Activated naive CD4-positive, alpha-beta T cell treated with anti-CD3 and anti-CD28 coated beads, Interleukin-2, amount 50 U/mL, for 72 hours (primary cell): ENCODE measurements at regions not wholly inside any gene's neighbourhood (a gene's known extent, or its start where the extent isn't known, plus 50 kb on each side); places are given as distances from the start of the nearest gene placed in this dataset.
"Not testable (repeated sequence)": the region's sequence is repeated elsewhere in the genome, so short reads cannot be mapped to it uniquely, and the experiment has no call there.

Source experiments
- ATAC-seq, 2 donors: fragments of 150-1000 bp; cut with Tn5 transposase; 2 replicates each; pipeline ENCODE4 v1.10.0; 2021; ENCODE audit warnings: mild to moderate bottlenecking in 2 of 2, moderate library complexity in 2 of 2
- DNase-seq, 2 donors: peaks; one replicate each; pipeline ENCODE4 v3.0.0; 2021 to 2022; ENCODE audit warnings: low spot score in 2 of 2
- H3K27ac Mint-ChIP-seq, 2 donors: one replicate each; pipeline ENCODE4 v1.8.0; 2022; ENCODE audit warnings: mild to moderate bottlenecking in 2 of 2, mixed read lengths in 2 of 2
- H3K36me3 Mint-ChIP-seq, 2 donors: one replicate each; pipeline ENCODE4 v1.8.0; 2022; ENCODE audit warnings: mixed read lengths in 2 of 2
- H3K9me3 Mint-ChIP-seq, 2 donors: one replicate each; pipeline ENCODE4 v1.8.0; 2022; ENCODE audit warnings: mixed read lengths in 2 of 2

GRCh38 chr10:109317746-109318366 is 605.5 kb downstream of the XPNPEP1 start:
- no peak overlapping the region for H3K27ac Mint-ChIP-seq
- H3K36me3 Mint-ChIP-seq: peaks cover 0 to 4% of the 10 kb centered on the region in 2 donors
- H3K9me3 Mint-ChIP-seq: peaks cover 18 to 26% of the 10 kb centered on the region in 2 donors
- no peak for ATAC-seq
- no peak for DNase-seq

- H3K36me3 Mint-ChIP-seq, H3K27ac Mint-ChIP-seq, DNase-seq, ATAC-seq: not testable (repeated sequence)
- peaks cover 12 to 22% of the 10 kb centered on the region in 2 donors for H3K9me3 Mint-ChIP-seq
These were observed 609.3 kb downstream of the XPNPEP1 start for GRCh38 chr10:109314016-109314415.

GRCh38 chr10:109312555-109312954 is 610.8 kb downstream of the XPNPEP1 start:
- H3K27ac Mint-ChIP-seq, H3K36me3 Mint-ChIP-seq, DNase-seq, ATAC-seq: not testable (repeated sequence)
- H3K9me3 Mint-ChIP-seq: peaks cover 7 to 17% of the 10 kb centered on the region in 2 donors

- DNase-seq: no peak
- Mint-ChIP-seq H3K36me3 (no peaks in the 10 kb centered on the region), H3K27ac (no peak overlapping the region), H3K9me3 (peaks cover 0 to under 1% of the 10 kb centered on the region in 2 donors)
- no peak for ATAC-seq
These were observed 614.3 kb downstream of the XPNPEP1 start for GRCh38 chr10:109308971-109309370.

- ATAC-seq, DNase-seq, H3K27ac Mint-ChIP-seq, H3K9me3 Mint-ChIP-seq, H3K36me3 Mint-ChIP-seq: not testable (repeated sequence)
These were observed 616.2 kb downstream of the XPNPEP1 start for GRCh38 chr10:109307102-109307501.

GRCh38 chr10:109306698-109307097 is 616.6 kb downstream of the XPNPEP1 start:
- no peak for ATAC-seq
- Mint-ChIP-seq H3K27ac (no peak overlapping the region), H3K9me3 (no peaks in the 10 kb centered on the region)

GRCh38 chr10:109287858-109288257 is 635.5 kb downstream of the XPNPEP1 start:
- ATAC-seq: no peak
- Mint-ChIP-seq H3K9me3 (peaks cover 0 to 8% of the 10 kb centered on the region in 2 donors), H3K36me3 (no peaks in the 10 kb centered on the region), H3K27ac (no peak overlapping the region)
- DNase-seq: no peak

More at GRCh38 chr10:109306698-109307097, 616.6 kb downstream of the XPNPEP1 start:
- no peaks in the 10 kb centered on the region for H3K36me3 Mint-ChIP-seq
- no peak for DNase-seq

- H3K36me3 Mint-ChIP-seq: no peaks in the 10 kb centered on the region
- ATAC-seq (no peak), DNase-seq (no peak)
- no peak overlapping the region for H3K27ac Mint-ChIP-seq
- H3K9me3 Mint-ChIP-seq: peaks cover 5% of the 10 kb centered on the region in 2 donors
These were observed 640.8 kb downstream of the XPNPEP1 start for GRCh38 chr10:109282510-109282909.

- ATAC-seq (no peak), DNase-seq (no peak)
- Mint-ChIP-seq H3K36me3 (no peaks in the 10 kb centered on the region), H3K27ac (no peak overlapping the region), H3K9me3 (peaks cover 0 to 5% of the 10 kb centered on the region in 2 donors)
These were observed 642.0 kb downstream of the XPNPEP1 start for GRCh38 chr10:109281347-109281746.

GRCh38 chr10:109280837-109281236 is 642.5 kb downstream of the XPNPEP1 start:
- Mint-ChIP-seq H3K9me3 (peaks cover 0 to 5% of the 10 kb centered on the region in 2 donors), H3K27ac (no peak overlapping the region), H3K36me3 (no peaks in the 10 kb centered on the region)
- ATAC-seq: no peak
- no peak for DNase-seq

GRCh38 chr10:109277456-109277855 is 645.9 kb downstream of the XPNPEP1 start:
- H3K9me3 Mint-ChIP-seq: peaks cover 0 to 5% of the 10 kb centered on the region in 2 donors
- no peak for DNase-seq
- no peaks in the 10 kb centered on the region for H3K36me3 Mint-ChIP-seq
- no peak overlapping the region for H3K27ac Mint-ChIP-seq
- no peak for ATAC-seq

GRCh38 chr10:109275960-109276359 is 647.4 kb downstream of the XPNPEP1 start:
- H3K36me3 Mint-ChIP-seq: no peaks in the 10 kb centered on the region
- H3K27ac Mint-ChIP-seq: no peak overlapping the region
- no peak for ATAC-seq
- H3K9me3 Mint-ChIP-seq: peaks cover 0 to 5% of the 10 kb centered on the region in 2 donors
- DNase-seq: no peak

- no peak for ATAC-seq
- peaks cover 0 to 5% of the 10 kb centered on the region in 2 donors for H3K9me3 Mint-ChIP-seq
- H3K27ac Mint-ChIP-seq: no peak overlapping the region
- no peaks in the 10 kb centered on the region for H3K36me3 Mint-ChIP-seq
- DNase-seq: no peak
These were observed 648.6 kb downstream of the XPNPEP1 start for GRCh38 chr10:109274681-109275080.

- no peak for ATAC-seq
- no peaks in the 10 kb centered on the region for H3K36me3 Mint-ChIP-seq
- peaks cover 0 to 18% of the 10 kb centered on the region in 2 donors for H3K9me3 Mint-ChIP-seq
- no peak for DNase-seq
- H3K27ac Mint-ChIP-seq: no peak overlapping the region
These were observed 653.1 kb downstream of the XPNPEP1 start for GRCh38 chr10:109270173-109270572.

GRCh38 chr10:109264004-109264403 is 659.3 kb downstream of the XPNPEP1 start:
- Mint-ChIP-seq H3K9me3 (peaks cover 26 to 28% of the 10 kb centered on the region in 2 donors), H3K36me3 (no peaks in the 10 kb centered on the region), H3K27ac (no peak overlapping the region)
- ATAC-seq: no peak
- no peak for DNase-seq

GRCh38 chr10:109261231-109261630 is 662.1 kb downstream of the XPNPEP1 start:
- no peak for ATAC-seq
- Mint-ChIP-seq H3K9me3 (peaks cover 19 to 28% of the 10 kb centered on the region in 2 donors), H3K27ac (no peak overlapping the region), H3K36me3 (no peaks in the 10 kb centered on the region)
- DNase-seq: no peak

- DNase-seq: no peak
- no peaks in the 10 kb centered on the region for H3K36me3 Mint-ChIP-seq
- no peak overlapping the region for H3K27ac Mint-ChIP-seq
These were observed 664.0 kb downstream of the XPNPEP1 start for GRCh38 chr10:109259293-109259692.

GRCh38 chr10:109253306-109253705 is 670.0 kb downstream of the XPNPEP1 start:
- Mint-ChIP-seq H3K9me3 (peaks cover 6 to 13% of the 10 kb centered on the region in 2 donors), H3K36me3 (no peaks in the 10 kb centered on the region), H3K27ac (no peak overlapping the region)
- DNase-seq: no peak
- no peak for ATAC-seq

More at GRCh38 chr10:109259293-109259692, 664.0 kb downstream of the XPNPEP1 start:
- ATAC-seq: no peak
- H3K9me3 Mint-ChIP-seq: peaks cover 12 to 28% of the 10 kb centered on the region in 2 donors
